M059J (cell line): ENCODE measurements at regions not wholly inside any gene's neighbourhood (a gene's known extent, or its start where the extent isn't known, plus 50 kb on each side); places are given as distances from the start of the nearest gene placed in this dataset.

Source experiments
- DNase-seq: peaks from one replicate; pipeline ENCODE4 v3.0.0-alpha.2; 2012; ENCODE audit warnings: low read depth

- no peak for DNase-seq
Observed at GRCh38 chrX:4905576-4905975, 1192.1 kb upstream of the PRKX start.

GRCh38 chrX:4881277-4881676 is 1167.8 kb upstream of the PRKX start:
- no peak for DNase-seq

GRCh38 chrX:4878640-4879039 is 1165.2 kb upstream of the PRKX start:
- no peak for DNase-seq

- no peak for DNase-seq
Observed at GRCh38 chrX:4876268-4876667, 1162.8 kb upstream of the PRKX start.

- DNase-seq: no peak
Observed at GRCh38 chrX:4851534-4851933, 1138.1 kb upstream of the PRKX start.

GRCh38 chrX:4850312-4850711 is 1136.9 kb upstream of the PRKX start:
- DNase-seq: no peak

- no peak for DNase-seq
Observed at GRCh38 chrX:4844376-4844775, 1130.9 kb upstream of the PRKX start.

- DNase-seq: no peak
Observed at GRCh38 chrX:4841216-4841745, 1127.8 kb upstream of the PRKX start.

GRCh38 chrX:4831574-4831973 is 1118.1 kb upstream of the PRKX start:
- no peak for DNase-seq

- peak; percentile 29 for DNase-seq
Observed at GRCh38 chrX:4830880-4831557, 1117.6 kb upstream of the PRKX start.

GRCh38 chrX:4825550-4825949 is 1112.1 kb upstream of the PRKX start:
- no peak for DNase-seq

GRCh38 chrX:4809571-4809970 is 1096.1 kb upstream of the PRKX start:
- no peak for DNase-seq

GRCh38 chrX:4805502-4805901 is 1092.1 kb upstream of the PRKX start:
- DNase-seq: no peak

GRCh38 chrX:4800756-4801155 is 1087.3 kb upstream of the PRKX start:
- DNase-seq: no peak

- DNase-seq: no peak
Observed at GRCh38 chrX:4787971-4788370, 1074.5 kb upstream of the PRKX start.

GRCh38 chrX:4764888-4765287 is 1051.4 kb upstream of the PRKX start:
- DNase-seq: peak; percentile 28

- peak; percentile 9 for DNase-seq
Observed at GRCh38 chrX:4762196-4762595, 1048.7 kb upstream of the PRKX start.

GRCh38 chrX:4754878-4755604 is 1041.6 kb upstream of the PRKX start:
- DNase-seq: no peak

GRCh38 chrX:4741024-4741423 is 1027.6 kb upstream of the PRKX start:
- DNase-seq: no peak

GRCh38 chrX:4735299-4735698 is 1021.9 kb upstream of the PRKX start:
- no peak for DNase-seq

- DNase-seq: no peak
Observed at GRCh38 chrX:4710618-4711433, 997.4 kb upstream of the PRKX start.

- no peak for DNase-seq
Observed at GRCh38 chrX:4708970-4709760, 995.7 kb upstream of the PRKX start.
